Lower leg skin (tissue), 4 donors: ENCODE measurements at regions not wholly inside any gene's neighbourhood (a gene's known extent, or its start where the extent isn't known, plus 50 kb on each side); places are given as distances from the start of the nearest gene placed in this dataset.

ENCODE experiments used
- DNase-seq, 2 donors: peaks; one replicate each; pipeline ENCODE4 v3.0.0-alpha.2; 2019; ENCODE audit warnings: low spot score in 2 of 2
- H3K4me3 ChIP-seq: fragments of 200-600 bp; sonication (generic); 2 replicates; pipeline ENCODE4 v1.5.1; 2017; ENCODE audit warnings: mild to moderate bottlenecking, low read depth; ENCODE audit not compliant: poor library complexity, severe bottlenecking
- CTCF ChIP-seq, 3 donors: fragments of 450-650 bp; IDR thresholded peaks; one replicate each; pipeline ENCODE4 v1.5.1; 2016; ENCODE audit warnings: antibody characterized with exemption in 3 of 3, mild to moderate bottlenecking in 3 of 3, moderate library complexity in 2 of 3
- POLR2A ChIP-seq, 2 donors: fragments of 450-650 bp; IDR thresholded peaks; one replicate each; pipeline ENCODE4 v1.6.1; 2016 to 2017; ENCODE audit warnings: antibody characterized with exemption in 2 of 2, mild to moderate bottlenecking in 1 of 2, moderate library complexity in 1 of 2
- WGBS, 2 donors: methylation state at CpG; one replicate each; pipeline ENCODE4 v1.1.5; 2018; 5-methylcytosine and 5-hydroxymethylcytosine counted together
- intact Hi-C: fragments of 100-400 bp; cut with DNase I; formaldehyde crosslinking; loops from one replicate; pipeline ENCODE4 v1.15.0; 2023; ENCODE audit warnings: low total_unique reads

GRCh38 chr19:30785458-30786137 is 413.4 kb downstream of the ZNF536 start:
- intact Hi-C loops: no loop called here
- peak in 1 of 2 donors; percentile 12 for DNase-seq
- WGBS, 2 donors: 65 to 72% methylated on average over 5 of the region's 5 CpGs
- TF ChIP-seq POLR2A (IDR thresholded peaks at IDR 0.05) (no peak), CTCF (IDR thresholded peaks at IDR 0.05) (no peak)
- H3K4me3 ChIP-seq: no peak overlapping the region

- peak in 1 of 2 donors; percentile 17 for DNase-seq
- intact Hi-C loops: no loop called here
- 70 to 79% methylated on average over 12 of the region's 12 CpGs for WGBS, 2 donors
- TF ChIP-seq CTCF (IDR thresholded peaks at IDR 0.05) (no peak), POLR2A (IDR thresholded peaks at IDR 0.05) (no peak)
- H3K4me3 ChIP-seq: no peak overlapping the region
These were observed 412.8 kb downstream of the ZNF536 start for GRCh38 chr19:30784850-30785457.

- H3K4me3 ChIP-seq: no peak overlapping the region
- TF ChIP-seq POLR2A (IDR thresholded peaks at IDR 0.05) (no peak), CTCF (IDR thresholded peaks at IDR 0.05) (no peak)
- WGBS, 2 donors: 88 to 95% methylated on average over 9 of the region's 9 CpGs
- DNase-seq: no peak
- intact Hi-C loops: no loop called here
These were observed 411.8 kb downstream of the ZNF536 start for GRCh38 chr19:30783936-30784335.

- DNase-seq: no peak
- intact Hi-C loops: no loop called here
- WGBS, 2 donors: 87 to 95% methylated on average over 3 of the region's 3 CpGs
- TF ChIP-seq CTCF (IDR thresholded peaks at IDR 0.05): no peak
- TF ChIP-seq POLR2A (IDR thresholded peaks at IDR 0.05): no peak
- H3K4me3 ChIP-seq: no peak overlapping the region
These were observed 411.0 kb downstream of the ZNF536 start for GRCh38 chr19:30783212-30783611.

GRCh38 chr19:30781519-30781918 is 409.3 kb downstream of the ZNF536 start:
- no peak for TF ChIP-seq CTCF (IDR thresholded peaks at IDR 0.05)
- no peak for TF ChIP-seq POLR2A (IDR thresholded peaks at IDR 0.05)
- H3K4me3 ChIP-seq: no peak overlapping the region
- intact Hi-C loops: no loop called here
- WGBS, 2 donors: 64 to 69% methylated on average over 10 of the region's 10 CpGs
- DNase-seq: peak; percentile 56 to 90
